Coronary artery (tissue), 2 donors: ENCODE measurements at regions not wholly inside any gene's neighbourhood (a gene's known extent, or its start where the extent isn't known, plus 50 kb on each side); places are given as distances from the start of the nearest gene placed in this dataset.

ENCODE experiments used
- DNase-seq: peaks from one replicate; pipeline ENCODE4 v3.0.0-alpha.2; 2017; ENCODE audit warnings: low spot score
- H3K27ac ChIP-seq, 2 donors: fragments of 200-600 bp; sonication (generic); one replicate each; pipeline ENCODE4 v1.5.1; 2016 to 2019
- H3K4me3 ChIP-seq: fragments of 200-600 bp; sonication (generic); 2 replicates; pipeline ENCODE4 v1.5.1; 2016; ENCODE audit warnings: mild to moderate bottlenecking, moderate library complexity
- TF ChIP-seq, protein P1 (sequence below): fragments of 200-600 bp; sonication (generic); IDR thresholded peaks from one replicate; pipeline ENCODE4 v1.5.1; 2019; ENCODE audit warnings: antibody characterized with exemption

DNA sequence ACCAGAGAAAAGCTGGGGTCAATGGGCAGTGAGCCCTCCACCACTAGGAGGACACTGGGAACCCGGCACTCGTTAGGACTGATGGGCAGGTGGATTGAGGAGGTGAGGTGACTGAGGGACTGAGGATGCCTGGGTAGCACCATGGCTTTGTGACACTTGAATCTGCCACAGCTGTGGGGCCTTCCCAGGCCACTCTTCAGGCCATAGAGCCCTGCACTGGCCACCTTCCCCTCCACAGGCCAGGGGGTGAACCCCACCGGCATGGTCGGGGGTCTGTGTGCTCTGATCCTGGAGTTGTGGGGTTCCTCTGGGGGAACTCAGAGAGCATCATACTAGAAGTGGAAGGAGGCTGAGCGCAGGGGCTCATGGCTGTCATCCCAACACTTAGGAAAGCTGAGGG is 423.5 kb downstream of the ZNF536 start:
- no peak for DNase-seq
- Histone ChIP-seq H3K4me3 (no peak overlapping the region), H3K27ac (no peak overlapping the region)

DNA sequence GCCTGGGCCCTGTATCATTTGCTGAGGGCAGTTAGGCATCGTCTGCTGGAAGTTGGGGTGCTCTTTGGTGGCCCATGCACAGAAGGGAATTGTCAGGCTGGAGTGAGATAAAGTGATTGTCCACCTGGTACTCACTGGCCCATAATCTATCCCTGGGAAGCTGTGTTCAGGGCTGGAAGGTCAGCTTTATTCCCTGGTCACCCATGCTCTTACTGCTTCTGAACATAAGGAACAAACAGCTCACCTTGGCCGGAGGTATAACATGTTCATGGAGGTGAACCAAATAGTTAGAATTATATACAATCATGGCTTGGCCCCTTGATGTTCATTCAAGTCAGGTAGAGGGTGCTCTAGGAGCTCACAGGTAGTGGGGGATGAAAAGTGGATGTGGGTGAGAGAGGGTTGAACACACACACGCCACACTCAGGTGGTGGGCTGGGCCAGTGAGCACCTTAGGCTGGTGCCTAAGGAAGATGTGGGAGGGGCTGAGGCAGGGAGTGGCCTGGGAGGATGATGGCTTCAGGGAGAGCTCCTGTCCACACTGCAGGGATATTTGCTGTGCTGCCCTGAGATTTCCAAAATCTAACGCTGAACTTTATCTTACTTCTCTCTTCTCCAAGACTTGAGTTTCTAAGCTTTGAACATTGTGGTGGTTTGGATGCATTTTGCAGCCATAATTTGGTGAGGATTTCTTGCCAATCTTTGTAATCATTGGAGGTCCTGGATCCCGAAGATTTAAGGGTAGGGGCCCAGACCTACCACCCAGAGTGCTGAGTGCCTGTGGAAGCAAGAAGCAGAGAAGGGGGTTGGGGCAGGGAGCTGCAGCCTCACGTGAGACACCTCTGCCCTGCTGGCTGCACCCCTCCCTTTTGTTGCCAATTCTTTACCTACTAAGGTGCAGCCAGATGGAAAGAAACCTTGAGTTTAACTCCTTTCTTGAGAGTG is 420.6 kb downstream of the ZNF536 start:
- DNase-seq: no peak
- TF ChIP-seq, protein P1, sequence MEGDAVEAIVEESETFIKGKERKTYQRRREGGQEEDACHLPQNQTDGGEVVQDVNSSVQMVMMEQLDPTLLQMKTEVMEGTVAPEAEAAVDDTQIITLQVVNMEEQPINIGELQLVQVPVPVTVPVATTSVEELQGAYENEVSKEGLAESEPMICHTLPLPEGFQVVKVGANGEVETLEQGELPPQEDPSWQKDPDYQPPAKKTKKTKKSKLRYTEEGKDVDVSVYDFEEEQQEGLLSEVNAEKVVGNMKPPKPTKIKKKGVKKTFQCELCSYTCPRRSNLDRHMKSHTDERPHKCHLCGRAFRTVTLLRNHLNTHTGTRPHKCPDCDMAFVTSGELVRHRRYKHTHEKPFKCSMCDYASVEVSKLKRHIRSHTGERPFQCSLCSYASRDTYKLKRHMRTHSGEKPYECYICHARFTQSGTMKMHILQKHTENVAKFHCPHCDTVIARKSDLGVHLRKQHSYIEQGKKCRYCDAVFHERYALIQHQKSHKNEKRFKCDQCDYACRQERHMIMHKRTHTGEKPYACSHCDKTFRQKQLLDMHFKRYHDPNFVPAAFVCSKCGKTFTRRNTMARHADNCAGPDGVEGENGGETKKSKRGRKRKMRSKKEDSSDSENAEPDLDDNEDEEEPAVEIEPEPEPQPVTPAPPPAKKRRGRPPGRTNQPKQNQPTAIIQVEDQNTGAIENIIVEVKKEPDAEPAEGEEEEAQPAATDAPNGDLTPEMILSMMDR: no peak
- H3K4me3 ChIP-seq: no peak overlapping the region
- H3K27ac ChIP-seq: no peak overlapping the region

More for the DNA sequence above, 423.5 kb downstream of the ZNF536 start:
- TF ChIP-seq, protein P1: no peak

DNA sequence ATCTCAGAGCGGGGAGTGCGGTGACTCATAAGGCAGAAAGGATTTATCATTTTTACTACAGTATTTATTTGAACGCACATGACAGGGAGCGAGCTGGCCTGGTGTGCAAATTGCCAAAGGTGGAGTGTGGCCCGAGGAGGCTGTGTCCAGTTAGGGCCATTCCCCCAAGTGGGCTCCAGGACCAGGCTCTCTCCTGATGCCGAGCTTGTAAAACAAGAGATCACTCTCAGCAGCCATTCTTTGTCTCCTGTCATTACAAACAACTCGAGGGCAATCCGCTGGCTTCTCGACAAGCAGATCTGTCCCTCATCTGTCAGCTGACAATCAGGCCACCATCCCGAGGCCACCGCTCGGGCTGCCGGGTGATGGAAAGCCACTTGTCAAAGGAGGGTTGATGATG is 418.9 kb downstream of the ZNF536 start:
- no peak overlapping the region for H3K4me3 ChIP-seq
- no peak for DNase-seq
- TF ChIP-seq, protein P1: no peak
- H3K27ac ChIP-seq: no peak overlapping the region

DNA sequence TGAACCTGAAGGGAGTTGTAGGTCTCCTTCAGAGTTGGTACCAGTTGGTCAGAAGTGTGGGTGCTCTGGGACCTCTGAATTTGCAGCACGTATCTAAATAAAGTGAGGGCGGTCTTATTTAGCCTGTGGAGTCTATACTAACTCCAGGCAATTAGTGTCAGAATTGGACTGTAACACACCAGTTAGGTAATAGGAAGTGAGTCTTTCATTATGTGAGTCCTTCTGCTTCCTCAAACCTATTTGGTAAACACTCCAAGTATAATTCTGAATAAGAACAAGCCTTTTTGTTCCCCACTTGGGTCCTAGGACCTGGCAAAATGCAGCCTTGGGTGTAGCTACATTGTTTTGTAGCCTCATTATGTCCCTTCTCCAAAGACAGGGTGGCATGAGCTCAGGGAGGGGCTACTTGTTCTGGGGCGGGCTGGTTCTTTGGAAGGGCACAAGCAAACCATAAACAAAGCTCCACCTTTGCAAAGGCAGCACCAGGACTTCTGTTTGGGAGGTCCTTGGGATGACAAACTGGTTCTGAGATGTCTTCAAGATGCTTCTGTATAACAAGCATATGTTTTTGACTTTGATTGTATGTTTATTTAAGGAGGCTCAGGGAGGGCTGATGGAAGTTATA is 418.0 kb downstream of the ZNF536 start:
- TF ChIP-seq, protein P1: no peak

DNA sequence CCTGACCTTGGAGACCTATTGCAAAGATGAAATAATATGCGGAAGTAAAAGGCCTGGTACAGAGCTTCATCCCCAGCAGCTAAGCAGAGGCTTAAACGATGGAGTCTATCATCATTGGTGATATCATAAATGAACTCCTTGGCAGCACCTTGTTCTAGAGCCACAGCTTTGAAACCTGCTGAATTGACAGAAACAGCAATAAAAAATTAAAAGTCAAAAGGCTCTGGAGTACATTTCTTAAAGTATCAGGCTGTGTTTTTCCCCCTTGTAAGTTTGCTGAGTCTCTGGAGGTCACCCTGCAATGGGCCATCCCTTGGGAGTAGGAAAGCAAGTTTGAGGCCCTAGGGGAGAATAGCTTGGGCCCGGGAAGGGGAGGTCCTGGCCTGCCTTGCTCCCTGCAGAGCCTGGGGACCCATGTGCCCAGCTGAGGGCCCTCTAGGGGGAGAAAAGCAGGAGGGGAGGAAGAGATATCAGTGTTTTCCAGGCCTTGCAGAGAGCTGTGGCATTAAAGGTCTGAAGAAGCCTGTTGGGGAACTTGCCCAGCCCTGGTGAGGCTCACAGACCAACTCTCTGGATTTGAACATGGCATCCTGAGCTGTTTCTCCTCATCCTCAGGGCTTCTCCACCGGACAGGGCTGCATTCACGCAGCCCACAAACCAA is 416.1 kb downstream of the ZNF536 start:
- no peak for DNase-seq
- no peak overlapping the region for H3K27ac ChIP-seq
- no peak overlapping the region for H3K4me3 ChIP-seq
- TF ChIP-seq, protein P1: no peak

More for the DNA sequence above, 418.0 kb downstream of the ZNF536 start:
- no peak for DNase-seq
- Histone ChIP-seq H3K27ac (no peak overlapping the region), H3K4me3 (no peak overlapping the region)

DNA sequence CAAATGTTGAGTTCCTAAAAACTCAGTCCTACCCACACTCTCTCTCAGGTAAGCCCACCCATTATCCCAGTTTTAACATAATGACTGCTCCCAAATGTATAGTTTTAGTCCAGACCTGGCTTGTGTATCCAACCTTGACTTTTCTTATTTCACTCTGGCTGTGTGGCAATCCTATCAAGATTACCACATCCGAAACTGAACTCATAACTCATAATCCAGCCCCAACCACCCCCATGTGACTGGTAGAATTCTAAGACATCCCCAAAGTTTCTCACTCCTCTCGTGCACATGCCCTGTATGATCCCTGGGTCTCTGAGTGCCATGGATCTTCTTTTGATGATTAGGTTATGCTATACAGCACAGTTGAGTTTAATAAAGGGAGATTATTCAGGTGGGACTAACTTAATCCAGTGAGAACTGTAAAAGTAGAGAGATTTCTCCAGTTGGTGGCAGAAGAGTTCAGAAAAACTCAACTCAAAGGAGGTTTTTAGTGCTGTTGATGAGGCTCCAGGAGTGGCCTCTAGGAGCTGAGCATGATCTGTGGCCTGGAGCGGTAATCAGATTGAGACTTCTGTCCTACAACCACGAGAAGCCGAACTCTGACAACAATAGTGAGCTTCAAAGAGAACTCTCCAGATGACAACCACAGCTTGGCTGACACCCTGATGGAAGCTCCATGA is 413.4 kb downstream of the ZNF536 start:
- Histone ChIP-seq H3K27ac (no peak overlapping the region), H3K4me3 (no peak overlapping the region)
- TF ChIP-seq, protein P1: no peak
- DNase-seq: no peak
